ENCODE measurements at regions not wholly inside any gene's neighbourhood (a gene's known extent, or its start where the extent isn't known, plus 50 kb on each side); places are given as distances from the start of the nearest gene placed in this dataset.
"Not testable (repeated sequence)": the region's sequence is repeated elsewhere in the genome, so short reads cannot be mapped to it uniquely, and the experiment has no call there.

GRCh38 chr2:21740484-21740883, 616.7 kb downstream of the TDRD15 start:
- no peak for DNase-seq

- DNase-seq = no peak
Observed at GRCh38 chr2:21746499-21746898, 622.7 kb downstream of the TDRD15 start.

- DNase-seq = no peak
Observed at GRCh38 chr2:21748501-21748900, 624.7 kb downstream of the TDRD15 start.

GRCh38 chr2:21754164-21754788, 630.5 kb downstream of the TDRD15 start:
- no peak for DNase-seq

GRCh38 chr2:21757805-21758430, 634.1 kb downstream of the TDRD15 start:
- no peak for DNase-seq

GRCh38 chr2:21759819-21760218, 636.1 kb downstream of the TDRD15 start:
- no peak for DNase-seq

- DNase-seq = no peak
Observed at GRCh38 chr2:21761361-21761760, 637.6 kb downstream of the TDRD15 start.

- no peak for DNase-seq
Observed at GRCh38 chr2:21763501-21763900, 639.7 kb downstream of the TDRD15 start.

GRCh38 chr2:21770787-21771186, 647.0 kb downstream of the TDRD15 start:
- no peak for DNase-seq

- DNase-seq = no peak
Observed at GRCh38 chr2:21772624-21773023, 648.9 kb downstream of the TDRD15 start.

GRCh38 chr2:21773168-21773567, 649.4 kb downstream of the TDRD15 start:
- no peak for DNase-seq

- no peak for DNase-seq
Observed at GRCh38 chr2:21774691-21775368, 651.1 kb downstream of the TDRD15 start.

- DNase-seq = no peak
Observed at GRCh38 chr2:21779786-21780185, 656.0 kb downstream of the TDRD15 start.

GRCh38 chr2:21781962-21782361, 658.2 kb downstream of the TDRD15 start:
- no peak for DNase-seq

GRCh38 chr2:21782866-21783265, 659.1 kb downstream of the TDRD15 start:
- DNase-seq = no peak

- no peak for DNase-seq
Observed at GRCh38 chr2:21787941-21788340, 664.2 kb downstream of the TDRD15 start.

- DNase-seq = not testable (repeated sequence)
Observed at GRCh38 chr2:21790311-21790710, 666.5 kb downstream of the TDRD15 start.

GRCh38 chr2:21792571-21792970, 668.8 kb downstream of the TDRD15 start:
- DNase-seq = no peak

GRCh38 chr2:21793461-21793860, 669.7 kb downstream of the TDRD15 start:
- DNase-seq = no peak

- no peak for DNase-seq
Observed at GRCh38 chr2:21794611-21795010, 670.8 kb downstream of the TDRD15 start.

GRCh38 chr2:21800356-21800755, 676.6 kb downstream of the TDRD15 start:
- no peak for DNase-seq

GRCh38 chr2:21803550-21803949, 679.8 kb downstream of the TDRD15 start:
- no peak for DNase-seq

GRCh38 chr2:21804151-21804550, 680.4 kb downstream of the TDRD15 start:
- DNase-seq = no peak

- DNase-seq = no peak
Observed at GRCh38 chr2:21811541-21811940, 687.8 kb downstream of the TDRD15 start.
